GM18868 (cell line): ENCODE measurements at regions not wholly inside any gene's neighbourhood (a gene's known extent, or its start where the extent isn't known, plus 50 kb on each side); places are given as distances from the start of the nearest gene placed in this dataset.
"Not testable (repeated sequence)": the region's sequence is repeated elsewhere in the genome, so short reads cannot be mapped to it uniquely, and the experiment has no call there.

Experiments used
- ATAC-seq: cut with Tn5 transposase; IDR thresholded peaks from one replicate; pipeline ENCODE4 v1.9.1; 2021; ENCODE audit warnings: mild to moderate bottlenecking, moderate library complexity; ENCODE audit not compliant: unreplicated experiment

- ATAC-seq: no peak
Observed at GRCh38 chr14:53858345-53858684, 98.3 kb downstream of the BMP4 start.

- no peak for ATAC-seq
Observed at GRCh38 chr14:53857625-53858344, 98.8 kb downstream of the BMP4 start.

- no peak for ATAC-seq
Observed at GRCh38 chr14:53855574-53855973, 101.1 kb downstream of the BMP4 start.

- ATAC-seq: no peak
Observed at GRCh38 chr14:53855127-53855526, 101.5 kb downstream of the BMP4 start.

DNA sequence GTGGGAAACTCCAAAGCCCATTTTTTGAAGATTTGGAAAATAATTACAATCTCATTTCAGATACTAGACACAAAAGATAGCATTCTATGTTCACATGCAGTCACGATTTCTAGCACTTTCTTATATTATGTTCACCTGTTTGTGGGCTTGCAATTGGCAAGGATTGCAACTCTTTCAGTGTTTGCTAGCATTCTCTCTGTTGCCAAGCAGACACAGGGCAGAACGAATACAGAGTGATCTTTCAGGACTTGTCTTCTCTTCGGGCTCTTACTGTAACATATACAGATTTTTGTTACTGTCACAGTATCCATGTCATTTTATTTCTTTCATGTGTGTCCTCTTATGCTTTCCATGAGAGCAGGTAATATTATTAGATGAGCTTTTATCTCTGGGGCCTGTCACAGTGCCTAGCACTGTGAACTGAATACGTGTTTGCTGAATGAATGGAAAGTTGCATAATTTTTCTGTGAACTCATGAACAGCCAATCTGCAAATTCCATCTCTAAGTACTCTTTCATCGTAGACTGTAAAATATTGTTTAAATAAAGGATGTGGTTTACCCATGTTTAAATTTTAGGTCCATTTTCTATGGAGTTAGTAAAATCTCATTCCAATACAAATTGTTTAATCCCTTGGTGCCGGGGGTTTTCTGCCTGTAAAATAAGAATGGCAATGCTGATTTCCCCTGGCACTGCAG lies 105.1 kb downstream of the BMP4 start:
- ATAC-seq: no peak

DNA sequence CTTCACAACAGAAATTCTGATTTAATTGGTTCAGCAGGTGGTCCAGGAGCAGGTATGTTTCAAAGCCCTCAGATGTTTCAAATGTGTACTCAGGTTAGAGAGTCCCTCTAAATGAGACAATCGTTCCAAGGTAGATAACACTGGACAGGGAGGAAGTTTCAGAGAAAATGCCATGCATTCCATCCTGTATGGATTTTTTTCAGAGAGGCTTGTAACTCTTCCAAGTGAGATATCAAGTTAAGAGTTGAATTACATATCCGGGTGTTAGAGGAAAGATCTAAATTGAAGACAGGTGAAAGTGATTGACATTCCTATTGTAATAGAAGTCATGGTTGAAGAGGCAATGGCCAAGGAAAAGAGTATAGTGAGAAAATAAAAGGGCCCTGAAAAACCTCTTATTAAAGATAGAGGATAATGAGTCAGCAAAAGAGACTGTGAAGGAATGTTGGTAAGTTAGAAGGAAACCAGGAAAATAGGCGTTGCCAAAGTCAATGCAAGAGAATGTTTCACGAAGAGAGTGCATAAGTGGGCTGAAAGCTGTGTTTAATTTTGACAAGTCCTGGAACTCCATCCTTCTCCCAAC lies 105.8 kb downstream of the BMP4 start:
- no peak for ATAC-seq

- no peak for ATAC-seq
Observed at GRCh38 chr14:53849549-53849948, 107.1 kb downstream of the BMP4 start.

DNA sequence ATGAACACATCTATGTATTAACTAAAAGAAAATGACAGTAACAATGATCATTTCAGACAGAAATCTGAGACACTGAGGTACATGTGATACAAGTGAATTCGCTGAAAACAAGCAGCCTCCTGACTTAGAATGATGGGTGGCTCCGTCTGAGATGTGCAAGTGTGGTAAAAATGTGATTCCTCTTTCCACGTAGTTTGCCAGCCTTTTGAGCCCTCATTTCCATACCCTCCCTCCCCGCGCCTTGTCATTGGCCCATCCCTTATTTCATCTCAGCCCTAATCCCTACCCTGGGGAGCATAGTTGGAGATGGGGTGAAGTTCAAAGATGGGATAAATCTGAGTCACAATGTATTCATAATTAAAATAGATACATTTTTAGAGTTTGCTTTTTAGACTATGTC lies 107.8 kb downstream of the BMP4 start:
- ATAC-seq: no peak

GRCh38 chr14:53847881-53848280 lies 108.7 kb downstream of the BMP4 start:
- no peak for ATAC-seq

DNA sequence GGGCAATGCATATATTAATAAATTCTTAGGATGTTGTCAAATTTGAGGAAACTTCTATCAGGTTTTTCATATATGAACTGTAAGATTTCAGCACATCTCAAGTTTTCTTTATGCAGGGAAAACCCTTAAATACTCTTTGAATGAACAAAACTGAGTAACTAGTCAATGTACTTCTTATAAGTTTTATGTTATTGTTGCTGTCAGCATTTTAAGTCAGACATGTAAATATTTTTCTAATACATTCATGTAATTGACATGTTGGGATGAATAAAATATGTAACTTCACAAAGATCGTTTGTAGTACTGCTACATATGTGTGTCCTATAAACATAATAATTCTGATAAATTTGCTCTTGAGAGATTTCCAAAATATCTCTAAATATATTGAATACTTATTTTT lies 109.6 kb downstream of the BMP4 start:
- ATAC-seq: no peak

DNA sequence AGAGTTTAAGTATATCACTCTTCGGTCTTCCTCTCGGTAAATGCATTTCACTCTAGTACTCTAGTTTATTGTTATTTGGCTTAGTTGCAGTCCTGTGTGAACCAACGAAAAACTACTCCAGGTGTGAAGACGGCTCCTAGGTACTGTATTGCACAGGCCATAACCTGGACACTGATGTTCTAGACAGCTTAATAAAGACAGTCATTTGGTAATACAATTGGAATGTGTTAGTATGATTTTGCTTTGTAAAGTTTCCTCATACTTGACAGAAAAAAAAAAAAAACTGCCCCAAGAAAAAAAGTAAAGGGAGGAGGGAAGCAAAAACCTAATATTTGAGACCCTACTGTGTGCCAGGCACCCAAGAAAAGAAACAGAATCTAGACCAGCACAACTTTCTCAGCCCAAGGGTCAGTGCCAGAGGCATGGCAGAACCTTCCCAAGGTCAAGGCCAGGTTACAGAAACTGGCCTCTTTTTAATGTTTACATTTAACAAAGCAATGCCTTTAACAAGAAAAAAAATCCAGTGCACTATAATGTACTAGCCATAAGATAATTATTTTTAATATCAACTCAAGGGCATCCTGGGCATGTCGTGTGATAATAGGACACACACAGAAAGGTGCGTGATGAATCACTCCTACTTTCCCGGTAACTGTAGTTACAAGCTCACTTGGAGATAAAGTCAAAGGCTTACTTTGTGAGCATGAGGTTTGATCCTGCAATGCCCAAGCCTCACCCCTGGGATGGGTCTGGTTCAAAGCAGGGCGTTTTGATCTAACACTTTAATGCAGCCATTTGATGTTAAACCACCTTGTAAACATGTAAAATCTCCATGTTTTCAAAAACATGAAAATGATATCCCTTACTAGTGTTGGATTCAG lies 110.6 kb downstream of the BMP4 start:
- ATAC-seq: no peak

DNA sequence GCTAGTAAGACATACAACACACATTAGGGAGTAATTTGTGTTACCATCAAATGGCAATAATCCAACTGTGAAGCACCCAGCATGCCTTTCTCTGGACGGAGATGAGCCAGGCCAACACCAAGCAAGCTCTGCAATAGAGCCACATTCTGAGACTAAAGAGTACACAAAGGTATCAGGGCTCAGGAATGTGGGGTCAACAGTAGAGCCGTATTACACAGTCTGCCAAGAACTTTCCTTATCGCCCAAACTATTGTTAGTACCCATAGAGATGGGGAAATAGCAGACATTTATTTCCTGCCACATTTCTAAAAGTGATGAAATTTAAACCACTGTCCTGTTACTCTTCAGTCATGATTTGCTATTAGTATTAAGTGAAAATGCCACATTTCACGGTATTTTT lies 113.7 kb downstream of the BMP4 start:
- ATAC-seq: no peak

GRCh38 chr14:53841109-53842099 lies 115.2 kb downstream of the BMP4 start:
- ATAC-seq: no peak

- ATAC-seq: no peak
Observed at GRCh38 chr14:53840444-53840843, 116.2 kb downstream of the BMP4 start.

- no peak for ATAC-seq
Observed at GRCh38 chr14:53838374-53838773, 118.3 kb downstream of the BMP4 start.

DNA sequence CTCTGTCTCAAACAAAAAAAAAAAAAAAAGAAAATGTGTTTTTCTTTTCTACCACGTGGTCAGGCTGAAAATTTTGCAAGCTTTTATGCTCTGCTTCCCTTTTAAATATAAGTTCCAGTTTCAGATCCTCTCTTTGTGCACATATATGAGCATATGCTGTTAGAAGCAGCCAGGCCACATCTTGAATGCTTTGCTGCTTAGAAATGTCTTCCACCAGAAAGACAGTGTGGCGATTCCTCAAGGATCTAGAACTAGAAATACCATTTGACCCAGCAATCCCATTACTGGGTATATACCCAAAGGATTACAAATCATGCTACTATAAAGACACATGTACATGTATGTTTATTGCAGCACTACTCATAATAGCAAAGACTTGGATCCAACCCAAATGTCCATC lies 119.0 kb downstream of the BMP4 start:
- not testable (repeated sequence) for ATAC-seq

- no peak for ATAC-seq
Observed at GRCh38 chr14:53836551-53836950, 120.1 kb downstream of the BMP4 start.

- no peak for ATAC-seq
Observed at GRCh38 chr14:53828820-53829219, 127.8 kb downstream of the BMP4 start.

GRCh38 chr14:53824061-53824460 lies 132.6 kb downstream of the BMP4 start:
- ATAC-seq: no peak

DNA sequence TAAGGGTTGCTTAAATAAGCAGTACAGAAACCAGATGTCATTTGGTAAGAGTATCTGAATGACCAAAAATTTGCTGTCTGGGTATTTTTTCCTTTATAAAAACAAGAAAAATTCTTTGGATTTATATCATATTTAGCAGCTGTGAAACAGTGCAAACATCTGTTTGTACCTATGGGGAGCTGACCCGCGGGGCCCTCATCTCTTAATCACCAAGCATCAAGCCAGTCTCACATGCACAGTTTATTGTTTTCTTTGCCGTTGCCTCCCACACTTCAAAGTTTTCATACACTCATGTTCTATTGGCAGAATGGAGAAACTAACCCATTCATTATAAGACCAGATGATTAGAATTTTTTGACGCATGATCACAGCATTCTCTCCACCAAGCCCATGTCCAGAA lies 142.2 kb downstream of the BMP4 start:
- ATAC-seq: no peak
